H9 (cell line): ENCODE measurements at regions not wholly inside any gene's neighbourhood (a gene's known extent, or its start where the extent isn't known, plus 50 kb on each side); places are given as distances from the start of the nearest gene placed in this dataset.

Experiments
- DNase-seq: peaks from one replicate; pipeline ENCODE4 v3.0.0-alpha.2; 2017
- H2AFZ ChIP-seq: one replicate; pipeline ENCODE4 v1.6.1; 2013; ENCODE audit warnings: mild to moderate bottlenecking, low read length, control low read depth, moderate library complexity
- H2AK5ac ChIP-seq: 2 replicates; pipeline ENCODE4 v1.6.1; 2013; ENCODE audit warnings: low read length, control low read depth, mixed read lengths; ENCODE audit not compliant: insufficient read length
- H2BK120ac ChIP-seq: one replicate; pipeline ENCODE4 v1.6.1; 2013; ENCODE audit warnings: low read depth, mild to moderate bottlenecking, low read length, control low read depth, inconsistent platforms; ENCODE audit not compliant: poor library complexity, severe bottlenecking
- H2BK12ac ChIP-seq: 2 replicates; pipeline ENCODE4 v1.6.1; 2013; ENCODE audit warnings: low read length, control low read depth, mixed read lengths, low read depth; ENCODE audit not compliant: insufficient read length
- H2BK15ac ChIP-seq: 2 replicates; pipeline ENCODE4 v1.6.1; 2013; ENCODE audit warnings: low read depth, low read length, control low read depth
- H2BK20ac ChIP-seq: one replicate; pipeline ENCODE4 v1.6.1; 2013; ENCODE audit warnings: low read depth, mild to moderate bottlenecking, low read length, control low read depth, inconsistent platforms; ENCODE audit not compliant: poor library complexity, severe bottlenecking
- H2BK5ac ChIP-seq: 2 replicates; pipeline ENCODE4 v1.6.1; 2013; ENCODE audit warnings: low read length, control low read depth, mixed read lengths; ENCODE audit not compliant: insufficient read length
- H3K14ac ChIP-seq: 2 replicates; pipeline ENCODE4 v1.6.1; 2013; ENCODE audit warnings: low read length, control low read depth; ENCODE audit not compliant: insufficient read depth
- H3K18ac ChIP-seq: 2 replicates; pipeline ENCODE4 v1.6.1; 2013; ENCODE audit warnings: low read depth, mild to moderate bottlenecking, mixed read lengths, low read length, control low read depth; ENCODE audit not compliant: insufficient read length
- H3K23ac ChIP-seq: 2 replicates; pipeline ENCODE4 v1.6.1; 2013; ENCODE audit warnings: low read length, control low read depth, mixed read lengths, low read depth; ENCODE audit not compliant: insufficient read length
- H3K23me2 ChIP-seq: 2 replicates; pipeline ENCODE4 v1.6.1; 2013; ENCODE audit warnings: low read depth, mild to moderate bottlenecking, mixed read lengths, low read length, control low read depth; ENCODE audit not compliant: insufficient read length, poor library complexity, severe bottlenecking
- H3K27ac ChIP-seq: 2 replicates; pipeline ENCODE4 v1.5.1; 2013; ENCODE audit warnings: low read length, control low read depth, mixed read lengths, low read depth; ENCODE audit not compliant: insufficient read length
- H3K27me3 ChIP-seq: 2 replicates; pipeline ENCODE4 v1.6.1; 2013; ENCODE audit warnings: low read length, control low read depth, inconsistent platforms; ENCODE audit not compliant: insufficient read depth
- H3K4ac ChIP-seq: 2 replicates; pipeline ENCODE4 v1.6.1; 2013; ENCODE audit warnings: low read depth, mild to moderate bottlenecking, control low read depth, inconsistent platforms, low read length, moderate library complexity
- H3K4me1 ChIP-seq: 2 replicates; pipeline ENCODE4 v1.6.1; 2013; ENCODE audit warnings: low read length, control low read depth, inconsistent platforms; ENCODE audit not compliant: insufficient read depth
- H3K4me2 ChIP-seq: 2 replicates; pipeline ENCODE4 v1.6.1; 2013; ENCODE audit warnings: low read length, control low read depth, mixed read lengths; ENCODE audit not compliant: insufficient read length, insufficient read depth
- H3K56ac ChIP-seq: 2 replicates; pipeline ENCODE4 v1.6.1; 2013; ENCODE audit warnings: low read depth, mild to moderate bottlenecking, mixed read lengths, low read length, control low read depth; ENCODE audit not compliant: insufficient read length
- H3K79me1 ChIP-seq: 2 replicates; pipeline ENCODE4 v1.6.1; 2013; ENCODE audit warnings: low read depth, mild to moderate bottlenecking, moderate library complexity, low read length, control low read depth, inconsistent platforms; ENCODE audit not compliant: insufficient read depth, poor library complexity, severe bottlenecking
- H3K79me2 ChIP-seq: 2 replicates; pipeline ENCODE4 v1.6.1; 2013; ENCODE audit warnings: low read length, control low read depth, inconsistent platforms; ENCODE audit not compliant: insufficient read depth
- H3K9ac ChIP-seq: 2 replicates; pipeline ENCODE4 v1.6.1; 2013; ENCODE audit warnings: low read length, control low read depth, mixed read lengths; ENCODE audit not compliant: insufficient read length; ENCODE audit errors: extremely low read depth
- H3K9me3 ChIP-seq: one replicate; pipeline ENCODE4 v1.6.1; 2013; ENCODE audit warnings: low read depth, low read length, inconsistent platforms; ENCODE audit not compliant: control insufficient read depth
- H3T11ph ChIP-seq: one replicate; pipeline ENCODE4 v1.6.1; 2013; ENCODE audit warnings: mild to moderate bottlenecking, low read length, control low read depth, inconsistent platforms
- H4K20me1 ChIP-seq: one replicate; pipeline ENCODE4 v1.6.1; 2013; ENCODE audit not compliant: control insufficient read depth, insufficient read length, insufficient read depth
- H4K5ac ChIP-seq: 2 replicates; pipeline ENCODE4 v1.6.1; 2013; ENCODE audit warnings: low read depth, mild to moderate bottlenecking, mixed read lengths, low read length, control low read depth; ENCODE audit not compliant: insufficient read length
- H4K8ac ChIP-seq: replicated peaks from 2 replicates; pipeline ENCODE4 v1.6.1; 2013; ENCODE audit warnings: low read length, control low read depth, mixed read lengths, low read depth; ENCODE audit not compliant: insufficient read length
- H4K91ac ChIP-seq: 2 replicates; pipeline ENCODE4 v1.6.1; 2013; ENCODE audit warnings: low read depth, mild to moderate bottlenecking, moderate library complexity, mixed read lengths, low read length, control low read depth; ENCODE audit not compliant: insufficient read length
- H3K27ac Mint-ChIP-seq, 3 experiments: 2 replicates in 2 of 3; 3 replicates in 1 of 3; pipeline ENCODE4 v1.8.0; 2020 to 2021; ENCODE audit warnings: mixed read lengths in 3 of 3, mild to moderate bottlenecking in 1 of 3, moderate library complexity in 1 of 3
- H3K27me3 Mint-ChIP-seq: 2 replicates; pipeline ENCODE4 v1.8.0; 2021; ENCODE audit warnings: low read depth, mild to moderate bottlenecking, moderate library complexity, mixed read lengths
- H3K36me3 Mint-ChIP-seq, 3 experiments: 2 replicates in 2 of 3; 3 replicates in 1 of 3; pipeline ENCODE4 v1.8.0; 2020 to 2021; ENCODE audit warnings: low read depth in 3 of 3, mixed read lengths in 3 of 3; ENCODE audit not compliant: insufficient read depth in 1 of 3
- H3K4me1 Mint-ChIP-seq, 2 experiments: 2 replicates each; pipeline ENCODE4 v1.8.0; 2020; ENCODE audit warnings: mixed read lengths in 2 of 2
- H3K4me3 Mint-ChIP-seq, 2 experiments: 2 replicates in 1 of 2; 3 replicates in 1 of 2; pipeline ENCODE4 v1.8.0; 2020 to 2021; ENCODE audit warnings: mild to moderate bottlenecking in 2 of 2, mixed read lengths in 2 of 2, moderate library complexity in 1 of 2
- H3K9me3 Mint-ChIP-seq, 2 experiments: 2 replicates in 1 of 2; 3 replicates in 1 of 2; pipeline ENCODE4 v1.8.0; 2020; ENCODE audit warnings: mild to moderate bottlenecking in 2 of 2, mixed read lengths in 2 of 2, moderate library complexity in 1 of 2
- CTCF ChIP-seq: fragments of 200-600 bp; sonication (generic); conservative IDR thresholded peaks from 3 replicates; pipeline ENCODE4 v1.8.0; 2021; ENCODE audit warnings: antibody characterized with exemption, mild to moderate bottlenecking
- WGBS: extraction: QIAGEN DNeasy Blood & Tissue Kit; methylation state at CpG from one replicate; pipeline ENCODE4 v1.1.7; 2013; ENCODE audit warnings: missing lambda C conversion rate, low lambda C conversion rate, mixed read lengths; ENCODE audit not compliant: insufficient read length; ENCODE audit errors: extremely low coverage; 5-methylcytosine and 5-hydroxymethylcytosine counted together

- H2BK5ac ChIP-seq = no peak overlapping the region
- H3K9ac ChIP-seq = no peak overlapping the region
- TF ChIP-seq CTCF = no peak
- no peak overlapping the region for H4K5ac ChIP-seq
- Mint-ChIP-seq H3K27me3 (no peaks in the 10 kb centered on the region; the same call in 1 of the 2 replicates), H3K9me3 (no peaks in the 10 kb centered on the region), H3K36me3 (no peaks in the 10 kb centered on the region), H3K4me3 (no peak overlapping the region), H3K27ac (no peak overlapping the region), H3K4me1 (no peaks in the 10 kb centered on the region)
- no peak overlapping the region for H4K91ac ChIP-seq
- H2BK120ac ChIP-seq = no peak overlapping the region
- H2BK20ac ChIP-seq = no peak overlapping the region
- H3K79me1 ChIP-seq = no peaks in the 10 kb centered on the region
- no peak overlapping the region for H3K14ac ChIP-seq
- H4K20me1 ChIP-seq = no peaks in the 10 kb centered on the region
- no peaks in the 10 kb centered on the region for H3K79me2 ChIP-seq
- H3K4ac ChIP-seq = no peak overlapping the region
- no CpG with 5 or more reads among the region's 2 CpGs for WGBS
- no peak for DNase-seq
- H2AFZ ChIP-seq = no peak overlapping the region
- no peak overlapping the region for H3K4me2 ChIP-seq
- H3K23ac ChIP-seq = no peak overlapping the region
- H2BK15ac ChIP-seq = no peak overlapping the region
- H3K27me3 ChIP-seq = no peaks in the 10 kb centered on the region
- H3K56ac ChIP-seq = no peak overlapping the region
- no peak overlapping the region for H2AK5ac ChIP-seq
- H4K8ac ChIP-seq = no peak overlapping the region
- no peak overlapping the region for H2BK12ac ChIP-seq
- no peak overlapping the region for H3K27ac ChIP-seq
- H3K23me2 ChIP-seq = no peaks in the 10 kb centered on the region
- H3K9me3 ChIP-seq = no peaks in the 10 kb centered on the region
- H3K18ac ChIP-seq = no peak overlapping the region
- H3T11ph ChIP-seq = no peak overlapping the region
- H3K4me1 ChIP-seq = no peaks in the 10 kb centered on the region
Measured at GRCh38 chr1:98393719-98394118, 267.8 kb upstream of the SNX7 start.
